ENCODE measurements at regions not wholly inside any gene's neighbourhood (a gene's known extent, or its start where the extent isn't known, plus 50 kb on each side); places are given as distances from the start of the nearest gene placed in this dataset.
A peak's percentile ranks its signal among the peaks of the same experiment; 100 is the strongest.
"Not testable (repeated sequence)": the region's sequence is repeated elsewhere in the genome, so short reads cannot be mapped to it uniquely, and the experiment has no call there.

GRCh38 chr11:79667380-79667779 is 226.6 kb upstream of the TENM4 start:
- DNase-seq = no peak

DNA sequence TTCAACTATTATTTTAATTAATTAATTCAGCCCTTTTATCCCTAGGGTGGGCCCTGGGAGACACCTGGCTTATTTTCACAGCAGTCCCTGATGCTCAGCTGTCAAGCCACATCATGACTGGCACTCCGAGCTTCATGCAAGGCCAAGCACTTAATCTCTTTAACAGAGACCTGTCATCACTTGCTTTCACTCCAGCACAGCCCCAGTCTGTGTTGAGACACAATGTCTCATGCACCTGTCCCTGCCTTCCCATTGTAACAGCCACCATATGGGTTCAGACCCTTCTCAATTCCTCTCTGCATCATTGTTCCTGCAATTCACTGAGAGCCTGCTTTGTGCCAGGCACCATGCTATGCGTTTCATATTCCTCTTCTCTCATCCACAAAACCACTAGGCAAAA is 222.2 kb upstream of the TENM4 start:
- peak; percentile 94 for DNase-seq

DNA sequence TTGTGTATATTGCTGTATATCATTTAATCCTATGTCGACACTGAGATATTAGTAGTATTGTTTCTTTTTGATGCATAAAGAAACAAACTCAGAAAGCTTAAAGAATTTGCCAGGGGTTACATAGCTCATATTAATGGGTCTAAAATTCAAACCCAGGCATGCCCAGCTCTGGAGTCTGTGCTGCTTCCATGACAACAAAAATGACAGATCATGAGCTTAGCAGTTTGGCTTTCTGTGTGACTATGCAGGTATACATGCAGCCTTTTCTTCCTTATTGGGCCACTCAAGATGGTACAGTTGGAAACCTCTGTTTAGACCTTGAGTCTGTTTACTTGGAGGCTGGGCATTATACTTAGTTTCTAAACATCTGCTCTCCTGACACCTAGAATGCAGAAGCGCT is 220.5 kb upstream of the TENM4 start:
- no peak for DNase-seq

- DNase-seq = no peak
Observed at GRCh38 chr11:79648766-79649520, 208.1 kb upstream of the TENM4 start.

DNA sequence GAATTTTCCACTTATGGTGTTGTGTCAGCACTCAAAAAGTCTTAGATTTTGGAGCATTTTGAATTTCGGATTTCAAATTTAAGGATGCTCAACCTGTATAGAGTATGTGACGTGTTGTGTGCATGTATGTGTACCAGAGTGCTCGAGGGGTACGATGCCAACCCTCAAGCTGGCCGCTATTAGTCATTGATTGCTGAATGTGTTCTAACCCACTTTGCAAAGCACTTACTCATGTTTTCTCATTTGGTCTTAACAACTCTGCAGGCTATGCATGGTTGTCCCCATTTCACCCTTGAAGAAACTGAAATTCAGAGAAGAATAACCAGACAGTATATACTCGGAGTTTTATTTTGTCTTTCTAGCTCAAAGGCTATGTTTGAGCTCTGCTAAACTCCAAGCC is 196.4 kb upstream of the TENM4 start:
- DNase-seq = no peak

- no peak for DNase-seq
Observed at GRCh38 chr11:79634905-79635304, 194.1 kb upstream of the TENM4 start.

DNA sequence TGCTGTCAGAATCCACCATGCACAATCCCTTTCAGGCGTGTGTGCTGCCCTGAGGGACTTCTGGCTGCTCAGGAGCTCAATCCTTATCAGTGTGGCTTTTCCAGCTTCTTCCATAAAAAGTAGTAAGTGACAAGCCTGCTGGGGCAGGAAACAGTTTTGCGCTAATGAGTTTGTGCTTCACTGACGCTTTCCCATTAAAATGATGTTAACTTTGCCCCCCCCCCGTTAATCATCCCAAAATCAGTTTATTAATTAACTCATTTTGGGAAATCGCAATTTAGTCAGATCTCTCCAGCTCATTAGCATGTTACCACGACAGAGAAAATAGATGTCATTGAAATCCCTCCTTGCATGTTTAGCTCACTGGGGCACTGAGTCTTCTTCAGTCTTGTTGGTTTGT is 186.5 kb upstream of the TENM4 start:
- no peak for DNase-seq

DNA sequence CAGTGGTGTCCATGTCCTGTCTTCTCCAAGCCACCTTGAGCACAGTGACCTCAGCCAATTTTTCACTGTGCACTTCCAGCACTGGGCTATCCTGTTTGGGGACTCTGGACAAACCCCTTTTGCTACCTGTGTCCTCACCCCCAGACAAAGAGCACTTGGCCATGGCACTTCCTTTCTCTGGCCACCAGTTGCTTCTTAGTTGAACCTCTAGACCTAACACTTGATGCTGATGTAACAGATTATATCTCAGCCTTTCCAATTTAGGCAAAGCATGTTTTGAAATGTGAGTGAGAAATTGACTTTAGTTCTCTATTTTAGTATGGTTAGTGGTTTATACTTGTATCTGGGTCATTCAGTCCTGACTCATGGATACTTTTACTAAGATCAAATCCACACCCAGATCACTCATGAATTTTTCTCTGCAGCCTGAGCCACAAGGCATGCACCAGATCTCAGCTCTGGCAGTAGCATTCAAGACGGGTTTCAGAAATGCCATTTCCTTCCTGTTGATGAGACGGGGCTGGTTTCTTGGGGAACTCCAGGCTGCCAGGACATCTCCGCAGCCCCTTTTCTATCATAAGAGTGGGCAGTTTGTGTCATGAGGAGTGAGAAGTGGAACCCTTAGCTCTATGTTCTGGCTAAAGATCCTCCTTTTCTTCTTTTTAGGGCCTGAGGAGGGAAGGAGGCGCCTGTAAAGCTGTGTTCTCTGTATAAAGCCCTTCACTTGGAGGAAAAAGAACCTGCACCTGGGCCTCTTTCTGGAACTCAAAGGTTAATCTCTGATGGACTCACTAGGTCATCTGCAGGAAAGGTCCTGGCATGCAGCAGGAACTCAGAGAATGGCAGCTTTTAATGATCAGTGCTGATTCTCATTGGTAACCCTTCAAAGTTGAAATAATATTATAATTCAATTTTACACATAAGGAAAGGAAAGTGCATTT is 185.6 kb upstream of the TENM4 start:
- no peak for DNase-seq

- DNase-seq = no peak
Observed at GRCh38 chr11:79623375-79623774, 182.5 kb upstream of the TENM4 start.

- no peak for DNase-seq
Observed at GRCh38 chr11:79617561-79617960, 176.7 kb upstream of the TENM4 start.

DNA sequence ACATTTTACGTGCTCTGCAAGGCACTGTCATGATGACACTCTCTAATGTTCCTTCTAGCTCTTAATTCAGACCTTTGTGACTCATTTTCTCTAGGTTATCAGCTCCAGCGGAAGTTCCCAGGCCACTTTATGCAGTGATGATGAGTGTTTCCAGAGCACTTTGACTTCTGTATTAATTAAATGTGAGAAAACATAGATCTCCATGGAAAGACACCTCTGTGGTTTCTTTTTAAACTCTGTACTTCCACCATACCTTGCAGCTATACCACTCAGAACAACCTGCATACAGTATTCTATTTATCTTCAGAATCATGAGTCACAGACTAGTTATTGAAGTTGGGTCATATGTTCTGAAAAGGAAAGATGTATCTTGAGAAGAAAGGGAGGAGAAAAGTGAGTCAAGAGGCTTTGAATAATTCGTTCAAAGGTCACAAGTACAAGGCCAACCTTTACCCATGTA is 175.6 kb upstream of the TENM4 start:
- DNase-seq = no peak

- no peak for DNase-seq
Observed at GRCh38 chr11:79615425-79615824, 174.6 kb upstream of the TENM4 start.

GRCh38 chr11:79610678-79611077 is 169.8 kb upstream of the TENM4 start:
- DNase-seq = no peak

GRCh38 chr11:79610139-79610538 is 169.3 kb upstream of the TENM4 start:
- no peak for DNase-seq

DNA sequence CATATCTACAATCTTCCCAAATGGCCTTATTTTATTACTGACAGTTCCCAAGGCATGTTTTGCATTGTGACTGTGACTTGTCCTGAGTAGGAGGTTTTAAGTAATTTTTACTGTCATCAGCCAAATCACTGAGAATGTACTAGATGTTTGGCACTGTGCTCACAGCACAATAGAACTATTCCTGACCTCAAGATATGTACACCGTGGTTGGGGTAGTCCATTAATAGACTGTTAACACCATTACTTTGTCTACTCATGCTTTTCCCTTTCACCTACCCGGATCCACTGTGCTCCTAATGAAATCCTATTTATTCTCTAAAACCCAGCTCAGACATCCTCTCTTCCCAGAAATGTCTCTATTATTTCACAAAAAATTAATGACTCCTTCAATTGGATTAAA is 168.7 kb upstream of the TENM4 start:
- no peak for DNase-seq

GRCh38 chr11:79606461-79606860 is 165.6 kb upstream of the TENM4 start:
- not testable (repeated sequence) for DNase-seq

- no peak for DNase-seq
Observed at GRCh38 chr11:79600711-79601110, 159.9 kb upstream of the TENM4 start.

DNA sequence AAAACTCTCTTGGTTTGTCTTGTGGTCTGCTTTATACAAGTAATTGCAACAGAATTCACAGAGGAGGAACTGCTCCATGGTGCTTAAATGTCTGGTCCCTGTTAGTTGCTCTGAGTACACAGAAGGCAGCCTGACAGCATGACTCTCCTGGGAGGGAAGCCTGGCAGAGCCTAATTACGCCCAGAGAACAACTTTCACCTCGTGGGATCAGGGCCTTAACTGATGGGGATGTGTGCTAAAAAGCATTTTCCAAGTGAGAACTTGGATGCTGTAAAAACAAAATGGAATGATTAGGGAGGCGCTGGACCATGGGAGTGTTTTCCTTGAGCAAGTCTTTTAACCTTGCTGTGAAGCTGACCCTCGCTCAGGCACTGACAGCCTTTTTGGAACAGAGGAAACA is 154.0 kb upstream of the TENM4 start:
- no peak for DNase-seq

GRCh38 chr11:79592824-79593223 is 152.0 kb upstream of the TENM4 start:
- no peak for DNase-seq

GRCh38 chr11:79592406-79592805 is 151.6 kb upstream of the TENM4 start:
- peak; percentile 21 for DNase-seq

DNA sequence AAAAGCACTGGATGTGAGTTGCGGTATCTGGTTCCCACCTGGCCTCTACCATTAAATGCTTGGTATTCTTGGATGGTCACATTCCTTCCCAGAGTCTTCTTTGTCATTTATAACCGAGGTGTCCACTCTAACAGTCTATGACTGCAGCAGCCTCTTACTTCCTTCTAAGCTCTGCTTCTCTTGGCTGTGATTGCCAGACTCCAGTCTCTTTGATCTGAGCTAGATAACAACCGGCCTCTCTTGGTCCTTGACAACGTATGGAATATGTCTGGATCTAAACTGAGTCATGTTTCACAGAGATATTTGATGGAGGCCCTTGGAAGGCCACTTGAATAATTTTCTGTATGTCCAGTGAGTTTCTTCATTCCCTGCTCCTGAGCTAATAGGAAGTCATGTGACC is 141.6 kb upstream of the TENM4 start:
- no peak for DNase-seq

GRCh38 chr11:79579063-79579462 is 138.2 kb upstream of the TENM4 start:
- DNase-seq = no peak

DNA sequence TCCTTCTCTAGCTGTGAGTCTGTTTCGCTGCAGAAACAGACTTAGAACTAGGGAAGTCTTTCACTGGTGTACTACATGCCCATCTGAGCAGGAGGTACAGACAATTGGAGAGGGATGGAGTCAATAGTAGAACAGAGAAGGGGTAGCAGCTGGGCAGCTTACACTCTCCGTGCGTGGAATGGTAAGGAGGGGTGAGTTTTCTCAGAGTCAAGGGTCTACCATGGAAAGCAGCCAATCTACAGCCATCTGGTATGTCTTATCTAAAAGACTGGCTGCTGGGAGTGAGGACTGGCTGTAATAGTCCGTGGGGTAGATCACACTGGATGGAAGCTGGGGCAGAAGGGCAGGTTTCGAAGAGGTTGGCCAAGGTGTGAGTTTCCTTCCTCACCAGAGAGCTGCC is 137.3 kb upstream of the TENM4 start:
- DNase-seq = no peak

DNA sequence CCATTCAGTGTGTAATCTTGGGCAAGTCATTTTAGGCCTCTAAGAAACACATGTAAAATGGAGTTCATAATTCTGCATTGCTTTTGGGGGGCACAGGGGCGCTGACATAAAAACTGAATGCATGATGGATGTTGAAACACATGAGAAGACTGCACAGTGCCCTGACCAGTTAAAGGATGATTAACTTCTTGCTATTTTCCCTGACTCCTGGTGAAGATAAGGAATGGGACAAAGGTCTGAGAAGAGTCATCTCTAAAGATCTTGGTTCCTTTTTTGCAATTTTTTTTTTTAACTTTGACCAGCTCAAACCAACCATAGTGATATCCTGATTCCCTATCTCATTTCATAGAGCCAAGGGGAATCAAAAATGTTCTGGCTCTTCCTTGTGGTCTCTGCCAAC is 134.9 kb upstream of the TENM4 start:
- no peak for DNase-seq

All from NCI-H1105 treated with DMSO at 0.1 percent for 48 hours (cell line).